ENCODE measurements at regions not wholly inside any gene's neighbourhood (a gene's known extent, or its start where the extent isn't known, plus 50 kb on each side); places are given as distances from the start of the nearest gene placed in this dataset.
"Not testable (repeated sequence)": the region's sequence is repeated elsewhere in the genome, so short reads cannot be mapped to it uniquely, and the experiment has no call there.

- TF ChIP-seq POLR2AphosphoS5 (IDR thresholded peaks at IDR 0.05; ENCODE audit: low read depth) (peak; percentile 78), EZH2phosphoT487 (IDR thresholded peaks at IDR 0.05; ENCODE audit: unreplicated experiment) (no peak), CREB1 (CRISPR knock-in tag; IDR thresholded peaks at IDR 0.05; ENCODE audit: low read depth) (peak; percentile 69), ZNF114 (CRISPR knock-in tag; IDR thresholded peaks at IDR 0.05) (peak; percentile 73; the same call in 1 of the 2 replicates)
- peaks cover 16% of the 10 kb centered on the region; the same call in 1 of the 2 replicates for H4K20me1 ChIP-seq (replicated peaks; ENCODE audit: insufficient read depth)
- ATAC-seq (peak; percentile 87), DNase-seq (ENCODE audit: low spot score) (peak; percentile 83)
- H3K4me1 ChIP-seq (ENCODE audit: insufficient read depth): peaks cover 5% of the 10 kb centered on the region; the same call in 1 of the 2 replicates
- H3K4me3 ChIP-seq: peak overlapping the region; percentile 72
- peaks cover 16% of the 10 kb centered on the region for H3K79me2 ChIP-seq (replicated peaks; ENCODE audit: insufficient read depth)
- H3K27me3 ChIP-seq (ENCODE audit: insufficient read depth): no peaks in the 10 kb centered on the region
- peaks cover 15% of the 10 kb centered on the region for H3K4me1 Mint-ChIP-seq
- H3K36me3 ChIP-seq (ENCODE audit: insufficient read depth): no peaks in the 10 kb centered on the region
- H3K9me2 ChIP-seq (ENCODE audit: insufficient read depth): no peaks in the 10 kb centered on the region
- H3K9me3 Mint-ChIP-seq: no peaks in the 10 kb centered on the region; the same call in 1 of the 3 replicates
- peak overlapping the region; percentile 88 for H3K27ac Mint-ChIP-seq
- H3F3A ChIP-seq (replicated peaks; ENCODE audit: low read depth): peaks cover 7% of the 10 kb centered on the region; the same call in 1 of the 2 replicates
- peak overlapping the region; percentile 99 for H3K4me3 Mint-ChIP-seq
- peaks cover 8% of the 10 kb centered on the region for H3K27me3 Mint-ChIP-seq (ENCODE audit: insufficient read depth, low read depth, poor library complexity)
- H2AFZ ChIP-seq: peak overlapping the region; percentile 96
- peak overlapping the region; percentile 78 for H3K4me2 ChIP-seq
- H3K27ac ChIP-seq (ENCODE audit: low read depth): peak overlapping the region; percentile 61
- H3K36me3 Mint-ChIP-seq (ENCODE audit: low read depth): peaks cover 6% of the 10 kb centered on the region; the same call in 1 of the 3 replicates
Measured at GRCh38 chr6:27693766-27694546, 218.2 kb downstream of the OR2B2 start.

GRCh38 chr6:27692133-27692532 lies 219.2 kb upstream of the ZNF184 start:
- Mint-ChIP-seq H3K4me1 (peaks cover 15% of the 10 kb centered on the region), H3K27me3 (ENCODE audit: insufficient read depth, low read depth, poor library complexity) (peaks cover 22% of the 10 kb centered on the region)
- not testable (repeated sequence) for H3K36me3 ChIP-seq (ENCODE audit: insufficient read depth); H3K4me1 ChIP-seq (ENCODE audit: insufficient read depth); H3K9me2 ChIP-seq (ENCODE audit: insufficient read depth); H2AFZ ChIP-seq; H3K4me3 Mint-ChIP-seq; ATAC-seq; DNase-seq (ENCODE audit: low spot score); H3K4me3 ChIP-seq; H3K36me3 Mint-ChIP-seq (ENCODE audit: low read depth); H3K4me2 ChIP-seq; H3K27ac ChIP-seq (ENCODE audit: low read depth); H3K27me3 ChIP-seq (ENCODE audit: insufficient read depth); H3K27ac Mint-ChIP-seq; H3F3A ChIP-seq (replicated peaks; ENCODE audit: low read depth); H3K9me3 Mint-ChIP-seq
- Histone ChIP-seq H3K79me2 (replicated peaks; ENCODE audit: insufficient read depth) (peaks cover 16% of the 10 kb centered on the region; the same call in 1 of the 2 replicates), H4K20me1 (replicated peaks; ENCODE audit: insufficient read depth) (peaks cover 14% of the 10 kb centered on the region; the same call in 1 of the 2 replicates)

- ATAC-seq (peak; percentile 83), DNase-seq (ENCODE audit: low spot score) (peak; percentile 96)
- Histone ChIP-seq H3K79me2 (replicated peaks; ENCODE audit: insufficient read depth) (no peaks in the 10 kb centered on the region), H3K4me1 (ENCODE audit: insufficient read depth) (0 out of 2 replicates have a peak, but pooled peaks cover 4% of the 10 kb centered on the region), H3K4me3 (peak overlapping the region; percentile 77), H3K4me2 (peak overlapping the region; percentile 79), H2AFZ (peak overlapping the region; percentile 85), H3F3A (replicated peaks; ENCODE audit: low read depth) (no peaks in the 10 kb centered on the region), H4K20me1 (replicated peaks; ENCODE audit: insufficient read depth) (no peaks in the 10 kb centered on the region), H3K36me3 (ENCODE audit: insufficient read depth) (no peaks in the 10 kb centered on the region), H3K27me3 (ENCODE audit: insufficient read depth) (no peaks in the 10 kb centered on the region), H3K27ac (ENCODE audit: low read depth) (no peak overlapping the region), H3K9me2 (ENCODE audit: insufficient read depth) (no peaks in the 10 kb centered on the region)
- Mint-ChIP-seq H3K9me3 (peaks cover 12% of the 10 kb centered on the region; the same call in 2 of the 3 replicates), H3K27ac (peak overlapping the region; percentile 86), H3K27me3 (ENCODE audit: insufficient read depth, low read depth, poor library complexity) (peaks cover 27% of the 10 kb centered on the region), H3K4me3 (peak overlapping the region; percentile 93), H3K4me1 (no peaks in the 10 kb centered on the region; the same call in 1 of the 3 replicates), H3K36me3 (ENCODE audit: low read depth) (peaks cover 4% of the 10 kb centered on the region; the same call in 2 of the 3 replicates)
- TF ChIP-seq CREB1 (CRISPR knock-in tag; IDR thresholded peaks at IDR 0.05; ENCODE audit: low read depth) (peak; percentile 76), ETS1 (IDR thresholded peaks at IDR 0.05) (peak; percentile 68; the same call in 1 of the 2 replicates), NANOG (IDR thresholded peaks at IDR 0.05; ENCODE audit: borderline replicate concordance) (0 out of 2 replicates have a peak, but pooled peaks have one; percentile 3), ZNF114 (CRISPR knock-in tag; IDR thresholded peaks at IDR 0.05) (peak; percentile 75; the same call in 1 of the 2 replicates), ZNF462 (CRISPR knock-in tag; IDR thresholded peaks at IDR 0.05) (no peak)
Measured at GRCh38 chr6:27688014-27688586, 215.2 kb upstream of the ZNF184 start.
